Erythroblast (primary cell): ENCODE measurements at regions not wholly inside any gene's neighbourhood (a gene's known extent, or its start where the extent isn't known, plus 50 kb on each side); places are given as distances from the start of the nearest gene placed in this dataset.
A peak's percentile ranks its signal among the peaks of the same experiment; 100 is the strongest.

ENCODE experiments used
- DNase-seq, 2 experiments: peaks; one replicate each; lab custom pipeline; 2025; lab: John Stamatoyannopoulos, UW
- GATA1 ChIP-seq: IDR thresholded peaks from 2 replicates; pipeline ENCODE4 v1.6.1; 2011; ENCODE audit warnings: low read depth, mild to moderate bottlenecking, control low read depth, low read length, moderate library complexity
- POLR2A ChIP-seq: IDR thresholded peaks from 2 replicates; pipeline ENCODE4 v1.6.1; 2011; ENCODE audit warnings: mild to moderate bottlenecking, low read length

DNA sequence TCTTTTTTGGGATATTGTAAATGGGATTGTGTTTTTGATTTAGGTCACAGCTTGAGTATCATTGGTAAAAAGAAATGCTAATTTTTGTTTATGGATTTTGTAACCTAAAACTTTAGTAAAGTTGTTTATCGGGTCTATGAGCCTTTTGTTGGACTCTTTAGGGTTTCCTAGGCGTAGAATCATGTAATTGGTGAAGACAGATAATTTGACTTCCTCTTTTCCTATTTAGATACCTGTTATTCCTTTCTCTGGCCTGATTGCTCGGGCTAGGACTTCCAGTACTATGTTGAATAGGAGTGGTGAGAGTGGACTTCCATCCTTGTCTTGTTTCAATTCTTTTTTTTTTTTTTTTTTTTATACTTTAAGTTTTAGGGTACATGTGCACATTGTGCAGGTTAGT is 149.0 kb downstream of the QPCT start:
- no peak for DNase-seq
- TF ChIP-seq GATA1 (no peak), POLR2A (no peak)

DNA sequence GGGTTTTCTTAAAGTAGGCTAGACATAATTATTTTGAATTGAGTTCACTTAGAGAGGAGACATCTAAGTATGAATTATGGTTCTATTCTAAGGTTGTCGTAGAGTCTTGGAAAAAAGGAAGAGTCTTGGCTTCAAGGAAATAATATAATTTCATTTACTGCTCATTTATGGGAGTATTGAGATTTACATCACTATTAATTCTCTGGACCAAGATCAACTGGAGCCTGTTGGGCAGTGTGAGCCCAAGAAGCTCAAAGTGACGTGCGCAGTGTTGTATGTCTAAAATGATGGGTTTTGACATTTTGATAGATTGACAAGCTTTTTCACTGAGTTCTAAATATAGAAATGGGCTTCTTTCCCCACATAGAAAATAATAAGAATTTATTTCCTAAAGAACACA is 154.7 kb downstream of the QPCT start:
- no peak for DNase-seq
- TF ChIP-seq POLR2A (no peak), GATA1 (no peak)

DNA sequence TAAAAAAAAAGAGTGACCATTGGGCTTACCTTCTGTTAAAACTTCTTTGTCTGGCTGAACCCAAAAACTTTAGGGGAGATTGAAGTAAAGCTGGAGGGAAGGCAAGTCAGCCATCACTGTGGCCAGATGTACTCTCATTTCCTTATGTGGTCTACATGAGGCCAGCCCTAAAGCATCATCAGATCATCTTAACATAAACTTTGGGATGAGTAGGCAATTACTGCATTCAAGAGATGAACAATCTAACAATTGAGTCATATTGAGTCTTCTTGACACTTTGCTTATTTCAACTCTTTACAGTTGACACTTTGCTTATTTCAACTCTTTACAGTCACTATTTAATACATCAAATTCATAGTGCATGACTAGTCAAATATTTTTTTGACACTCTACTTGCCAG is 155.6 kb downstream of the QPCT start:
- TF ChIP-seq GATA1 = no peak
- no peak for TF ChIP-seq POLR2A
- no peak for DNase-seq

DNA sequence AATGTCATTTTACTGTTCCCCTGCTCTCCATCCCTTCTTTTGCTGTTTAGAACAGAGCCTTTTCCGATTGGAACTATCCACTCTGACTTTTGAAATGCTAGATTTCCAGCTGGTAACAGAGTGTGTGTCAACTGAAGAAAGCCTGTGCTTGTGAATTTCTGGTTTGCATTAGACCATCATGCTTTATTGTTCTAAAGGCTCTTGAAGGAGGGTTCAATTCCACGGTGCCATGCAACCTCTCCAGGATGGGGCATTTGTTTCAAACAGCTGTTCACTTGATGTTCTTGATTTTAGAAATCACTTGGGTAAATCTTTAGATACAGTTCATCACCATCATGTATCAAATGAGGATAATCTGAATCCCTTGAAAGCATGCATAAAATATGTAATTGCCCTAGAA is 156.7 kb downstream of the QPCT start:
- DNase-seq = no peak
- TF ChIP-seq GATA1 (no peak), POLR2A (no peak)

DNA sequence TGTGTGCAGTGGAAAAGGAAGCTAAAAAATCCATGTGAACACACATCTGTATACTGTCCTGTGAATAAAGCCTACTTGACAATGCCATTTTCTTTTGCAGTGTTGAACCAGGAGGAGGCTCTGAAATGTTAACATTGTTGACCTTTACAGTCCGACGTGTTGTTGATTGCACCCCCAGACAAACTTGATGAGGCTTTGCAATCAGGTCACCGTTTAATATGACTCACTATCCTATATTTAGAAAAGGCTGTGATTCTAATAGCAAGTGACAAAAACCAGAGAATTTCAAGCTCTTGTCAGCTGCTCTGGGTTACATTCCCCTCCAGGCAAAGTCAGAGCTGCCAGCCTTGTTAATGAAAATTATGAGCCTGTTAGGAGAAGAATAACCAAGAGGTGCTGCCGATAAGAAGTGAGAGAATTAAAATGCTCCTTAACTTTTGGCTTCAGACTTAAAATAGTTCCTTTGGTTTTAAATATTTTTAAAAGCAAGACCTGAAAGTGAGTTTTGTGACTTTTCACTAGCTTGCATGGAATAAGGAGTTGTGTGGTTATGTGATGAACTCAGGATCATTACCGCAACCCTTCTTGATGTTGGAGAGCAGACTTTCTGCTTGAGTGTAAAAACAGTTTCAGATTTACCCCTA is 162.1 kb downstream of the QPCT start:
- no peak for DNase-seq
- no peak for TF ChIP-seq GATA1
- no peak for TF ChIP-seq POLR2A

DNA sequence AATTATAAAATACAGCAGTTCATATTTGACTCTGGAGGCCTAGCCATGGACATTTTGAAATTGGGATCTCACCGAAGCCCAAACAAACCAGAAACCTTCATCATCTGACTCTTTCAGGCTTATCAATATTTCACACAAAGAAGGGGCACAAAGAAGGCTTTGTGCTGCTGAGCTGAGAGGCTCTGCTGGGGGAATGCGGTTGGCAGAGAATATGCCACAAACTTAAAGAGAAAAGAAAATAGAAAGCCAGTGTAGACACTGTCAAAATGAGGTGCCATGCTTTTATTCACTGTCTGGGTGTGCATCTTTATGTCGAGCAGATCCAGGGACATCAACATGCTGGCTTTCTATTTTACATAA is 162.6 kb downstream of the QPCT start:
- TF ChIP-seq GATA1 (no peak), POLR2A (no peak)
- no peak for DNase-seq

DNA sequence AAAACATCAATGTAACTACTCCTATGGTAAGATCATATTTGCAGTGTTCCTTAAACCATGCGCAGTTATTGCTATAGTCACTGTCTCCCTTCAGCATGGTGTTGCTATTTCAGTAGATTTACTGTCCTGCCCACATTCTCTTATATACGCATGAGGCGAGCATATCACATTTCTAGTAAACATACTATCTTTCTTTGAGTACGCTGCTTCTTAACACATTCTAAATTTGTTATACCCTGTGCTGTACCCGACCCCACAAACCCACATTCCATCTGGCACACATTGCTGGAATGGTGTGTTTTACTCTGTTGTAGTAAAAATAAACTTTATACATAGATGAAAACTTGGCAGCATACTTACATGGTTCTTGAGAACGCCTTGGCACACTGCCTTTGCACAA is 163.3 kb downstream of the QPCT start:
- no peak for DNase-seq
- TF ChIP-seq GATA1 (no peak), POLR2A (no peak)

DNA sequence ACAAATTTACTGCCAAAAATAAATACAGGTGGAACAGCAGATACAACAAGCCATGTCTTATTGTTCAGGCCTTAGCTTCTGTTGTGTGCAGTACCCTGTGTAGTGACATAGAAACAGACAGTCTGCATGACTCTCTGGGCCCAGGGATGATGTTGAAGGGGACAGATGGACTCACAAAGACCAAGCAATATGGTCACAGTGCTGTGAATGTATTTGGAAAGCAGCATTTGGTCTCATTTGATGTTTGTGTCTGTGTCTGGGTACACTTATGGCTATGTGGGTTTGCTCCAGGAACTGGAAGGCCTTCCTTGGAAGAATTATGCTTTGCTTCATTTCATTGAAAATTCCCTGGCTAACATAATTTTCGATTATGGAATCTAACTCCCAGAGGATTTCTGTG is 158.5 kb downstream of the CDC42EP3 start:
- TF ChIP-seq GATA1 (no peak), POLR2A (no peak)
- DNase-seq = no peak

DNA sequence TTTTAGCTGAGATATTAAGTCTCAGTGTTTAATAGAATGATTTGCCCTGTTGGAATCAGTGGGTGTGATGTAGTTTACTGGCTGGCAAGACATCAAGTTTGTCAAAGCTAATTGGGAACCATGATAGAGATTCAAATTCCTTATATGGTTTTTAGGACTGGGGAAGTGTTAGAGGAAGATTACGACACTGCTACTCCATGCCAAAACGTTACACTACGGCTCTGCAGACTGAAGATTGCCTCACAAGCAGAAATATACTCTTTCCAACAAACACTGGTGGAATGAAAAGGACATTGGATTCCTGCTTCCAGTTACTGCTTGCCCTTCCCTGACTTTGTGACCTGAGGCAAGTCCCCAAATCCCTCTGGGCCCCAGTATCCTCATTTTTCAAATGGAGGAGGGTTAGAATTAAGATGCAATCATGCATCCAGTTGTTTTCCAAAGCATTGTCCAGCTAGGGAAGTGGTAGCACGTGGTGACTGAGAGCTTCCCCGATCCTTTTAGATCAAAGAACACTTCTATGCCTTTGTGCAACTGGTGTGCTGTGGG is 147.6 kb downstream of the CDC42EP3 start:
- no peak for TF ChIP-seq GATA1
- no peak for TF ChIP-seq POLR2A
- peak in 1 of 2 experiments; percentile 2 for DNase-seq

DNA sequence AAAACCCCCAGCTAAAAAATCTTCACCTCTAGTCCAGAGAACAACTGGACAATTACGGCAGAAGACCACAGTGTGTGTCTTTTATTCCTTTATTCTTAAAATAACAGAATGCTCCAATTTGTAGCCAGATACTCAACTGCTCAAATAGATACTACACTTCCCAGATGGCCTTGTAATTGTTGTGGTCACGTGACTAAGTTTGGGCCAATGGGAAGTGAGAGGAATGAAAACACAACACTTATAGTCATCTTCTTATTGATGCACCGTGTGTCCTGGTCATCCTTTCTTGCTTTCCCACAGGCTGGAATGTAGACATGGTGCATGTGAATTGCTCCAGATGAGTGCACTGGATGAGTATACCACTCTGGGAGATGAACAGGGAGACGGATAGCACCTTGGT is 145.1 kb downstream of the CDC42EP3 start:
- no peak for TF ChIP-seq POLR2A
- TF ChIP-seq GATA1 = no peak
- no peak for DNase-seq

DNA sequence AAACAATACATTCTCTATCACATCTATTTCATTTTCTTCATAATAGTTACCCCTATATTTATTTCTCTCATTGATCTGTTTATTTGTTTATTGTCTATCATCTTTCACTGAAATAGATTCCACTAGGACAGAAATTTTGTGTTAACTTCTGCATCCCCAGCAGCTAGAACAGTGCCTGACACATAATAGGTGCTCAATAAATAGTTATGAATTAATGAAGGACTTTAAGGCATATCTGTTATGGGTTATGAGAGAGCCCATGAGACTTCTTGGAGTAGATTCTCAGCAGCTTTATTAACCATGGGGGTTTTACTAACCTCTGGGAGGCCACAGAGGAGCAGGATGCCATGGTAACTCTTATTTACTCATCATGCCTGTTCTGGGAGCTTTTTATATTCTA is 144.6 kb downstream of the CDC42EP3 start:
- no peak for TF ChIP-seq POLR2A
- no peak for TF ChIP-seq GATA1
- DNase-seq = no peak

DNA sequence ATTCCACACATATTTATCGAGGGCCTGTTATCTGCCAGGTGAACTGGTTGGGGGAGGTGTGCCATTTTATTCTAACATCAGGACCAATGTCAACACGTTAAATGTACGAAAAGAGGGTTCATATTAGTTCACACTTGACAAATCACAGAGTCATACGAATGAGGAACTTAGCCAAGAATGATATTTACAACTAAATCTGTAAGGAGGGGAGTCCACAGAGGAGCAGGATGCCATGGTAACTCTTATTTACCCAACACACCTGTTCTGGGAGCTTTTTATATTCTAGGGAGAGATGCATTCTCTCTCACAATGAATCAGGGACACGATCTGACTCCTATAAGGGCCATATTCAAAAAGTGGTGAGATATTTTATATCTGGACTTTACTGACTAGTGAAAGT is 144.1 kb downstream of the CDC42EP3 start:
- DNase-seq = no peak

DNA sequence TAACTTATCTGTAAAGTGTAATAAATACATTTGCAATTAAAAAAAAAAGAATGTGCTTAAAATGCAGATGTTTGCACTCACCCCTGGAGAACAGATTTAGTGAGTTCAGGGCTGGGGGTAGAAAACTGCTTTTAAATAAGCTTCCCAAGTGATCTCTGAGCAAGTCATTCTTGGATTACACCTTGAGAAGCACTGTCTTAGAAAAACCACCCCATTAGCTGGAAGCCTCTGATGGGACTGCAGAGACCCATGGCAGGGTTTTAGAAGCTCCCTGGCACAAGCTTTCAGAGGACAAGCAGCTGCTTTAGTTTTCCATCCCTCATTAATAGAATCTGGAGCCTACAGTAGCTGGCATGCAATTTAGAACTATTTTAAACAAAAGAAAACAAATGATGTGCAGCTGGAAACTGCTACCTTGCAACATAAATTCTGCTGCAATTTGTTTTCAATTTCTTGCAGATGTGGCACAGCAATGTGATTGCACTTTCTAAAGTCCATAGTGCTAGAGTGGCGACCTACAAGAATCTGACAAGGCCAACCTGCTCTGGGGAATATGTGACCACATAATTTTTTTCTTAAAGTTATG is 141.5 kb downstream of the CDC42EP3 start:
- no peak for DNase-seq
- no peak for TF ChIP-seq GATA1
- no peak for TF ChIP-seq POLR2A

More for the DNA sequence above, 144.1 kb downstream of the CDC42EP3 start:
- TF ChIP-seq POLR2A (no peak), GATA1 (no peak)

DNA sequence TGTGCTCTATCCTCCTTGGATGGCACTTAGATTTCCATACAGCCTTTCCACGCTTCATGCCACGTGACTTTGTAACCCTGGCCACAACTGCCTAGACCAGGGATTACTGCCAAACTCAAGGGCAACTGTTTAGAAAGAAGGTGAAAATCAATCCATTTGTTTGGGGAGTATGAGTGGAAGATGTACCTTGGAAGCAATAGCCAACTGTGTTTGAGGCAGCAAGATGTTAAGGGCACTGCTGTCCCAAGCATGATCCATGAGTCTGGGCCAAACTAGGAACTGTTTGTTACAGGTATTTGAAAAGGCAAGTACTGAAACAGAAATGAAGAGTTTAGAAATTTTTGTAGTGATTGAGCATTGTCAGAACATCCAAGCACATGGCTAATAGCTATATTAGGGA is 138.9 kb downstream of the CDC42EP3 start:
- no peak for DNase-seq
- no peak for TF ChIP-seq GATA1
- no peak for TF ChIP-seq POLR2A

DNA sequence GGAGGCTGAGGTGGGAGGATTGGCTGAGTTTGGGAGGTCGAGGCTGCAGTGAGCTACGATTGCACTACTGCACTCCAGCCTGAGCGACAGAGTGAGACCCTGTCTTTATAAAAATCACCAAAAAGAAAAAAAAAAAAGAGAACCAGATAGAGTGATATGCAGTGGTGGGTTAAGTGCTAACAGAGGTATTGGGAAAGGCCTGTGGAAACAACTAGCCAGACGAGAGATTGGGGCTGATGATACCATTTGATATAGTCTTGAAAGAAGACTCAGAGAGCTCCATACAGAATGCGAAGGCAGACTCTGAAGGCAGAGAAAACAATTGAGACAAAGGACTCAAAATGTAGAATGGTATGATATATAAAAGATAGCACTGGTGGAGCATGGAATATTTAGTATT is 134.1 kb downstream of the CDC42EP3 start:
- TF ChIP-seq GATA1 (no peak), POLR2A (no peak)
- no peak for DNase-seq

DNA sequence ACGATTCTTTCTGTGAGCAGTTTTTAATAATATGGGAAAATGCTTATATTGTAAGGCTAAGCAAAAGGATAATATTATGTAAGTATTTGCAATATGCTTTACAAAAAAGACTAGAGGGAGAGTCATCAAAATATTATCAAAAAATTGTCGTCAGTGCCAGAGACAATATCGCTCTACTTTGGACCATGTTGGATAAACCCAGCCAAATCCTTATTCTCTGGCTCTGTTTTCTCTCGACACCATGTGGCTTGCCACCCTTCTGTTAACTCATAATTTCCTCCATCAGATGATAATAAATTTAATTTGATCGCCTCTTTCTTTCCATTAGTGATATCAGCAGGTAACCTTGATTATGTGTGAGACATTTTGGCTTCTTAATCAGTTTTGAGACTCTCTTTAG is 129.9 kb downstream of the CDC42EP3 start:
- no peak for TF ChIP-seq POLR2A
- no peak for TF ChIP-seq GATA1
- DNase-seq = no peak
